OCI-LY3 (cell line): ENCODE measurements at regions not wholly inside any gene's neighbourhood (a gene's known extent, or its start where the extent isn't known, plus 50 kb on each side); places are given as distances from the start of the nearest gene placed in this dataset.

Experiments
- EZH2phosphoT487 ChIP-seq: fragments of 200-600 bp; shearing (Covaris generic); IDR thresholded peaks from 2 replicates; pipeline ENCODE4 v1.6.1; 2018; ENCODE audit warnings: antibody characterized with exemption, mixed run types, low read depth
- TF ChIP-seq, protein P1 (sequence below): fragments of 200-600, 300-600 bp; sonication (generic); IDR thresholded peaks from 2 replicates; pipeline ENCODE4 v1.5.1; 2014; ENCODE audit warnings: antibody characterized with exemption, low read length, low read depth

GRCh38 chr17:71470062-71470461 lies 650.8 kb upstream of the SOX9 start:
- TF ChIP-seq, protein P1, sequence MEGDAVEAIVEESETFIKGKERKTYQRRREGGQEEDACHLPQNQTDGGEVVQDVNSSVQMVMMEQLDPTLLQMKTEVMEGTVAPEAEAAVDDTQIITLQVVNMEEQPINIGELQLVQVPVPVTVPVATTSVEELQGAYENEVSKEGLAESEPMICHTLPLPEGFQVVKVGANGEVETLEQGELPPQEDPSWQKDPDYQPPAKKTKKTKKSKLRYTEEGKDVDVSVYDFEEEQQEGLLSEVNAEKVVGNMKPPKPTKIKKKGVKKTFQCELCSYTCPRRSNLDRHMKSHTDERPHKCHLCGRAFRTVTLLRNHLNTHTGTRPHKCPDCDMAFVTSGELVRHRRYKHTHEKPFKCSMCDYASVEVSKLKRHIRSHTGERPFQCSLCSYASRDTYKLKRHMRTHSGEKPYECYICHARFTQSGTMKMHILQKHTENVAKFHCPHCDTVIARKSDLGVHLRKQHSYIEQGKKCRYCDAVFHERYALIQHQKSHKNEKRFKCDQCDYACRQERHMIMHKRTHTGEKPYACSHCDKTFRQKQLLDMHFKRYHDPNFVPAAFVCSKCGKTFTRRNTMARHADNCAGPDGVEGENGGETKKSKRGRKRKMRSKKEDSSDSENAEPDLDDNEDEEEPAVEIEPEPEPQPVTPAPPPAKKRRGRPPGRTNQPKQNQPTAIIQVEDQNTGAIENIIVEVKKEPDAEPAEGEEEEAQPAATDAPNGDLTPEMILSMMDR: no peak
- TF ChIP-seq EZH2phosphoT487: no peak
